ENCODE measurements at regions not wholly inside any gene's neighbourhood (a gene's known extent, or its start where the extent isn't known, plus 50 kb on each side); places are given as distances from the start of the nearest gene placed in this dataset.
"Not testable (repeated sequence)": the region's sequence is repeated elsewhere in the genome, so short reads cannot be mapped to it uniquely, and the experiment has no call there.

DNA sequence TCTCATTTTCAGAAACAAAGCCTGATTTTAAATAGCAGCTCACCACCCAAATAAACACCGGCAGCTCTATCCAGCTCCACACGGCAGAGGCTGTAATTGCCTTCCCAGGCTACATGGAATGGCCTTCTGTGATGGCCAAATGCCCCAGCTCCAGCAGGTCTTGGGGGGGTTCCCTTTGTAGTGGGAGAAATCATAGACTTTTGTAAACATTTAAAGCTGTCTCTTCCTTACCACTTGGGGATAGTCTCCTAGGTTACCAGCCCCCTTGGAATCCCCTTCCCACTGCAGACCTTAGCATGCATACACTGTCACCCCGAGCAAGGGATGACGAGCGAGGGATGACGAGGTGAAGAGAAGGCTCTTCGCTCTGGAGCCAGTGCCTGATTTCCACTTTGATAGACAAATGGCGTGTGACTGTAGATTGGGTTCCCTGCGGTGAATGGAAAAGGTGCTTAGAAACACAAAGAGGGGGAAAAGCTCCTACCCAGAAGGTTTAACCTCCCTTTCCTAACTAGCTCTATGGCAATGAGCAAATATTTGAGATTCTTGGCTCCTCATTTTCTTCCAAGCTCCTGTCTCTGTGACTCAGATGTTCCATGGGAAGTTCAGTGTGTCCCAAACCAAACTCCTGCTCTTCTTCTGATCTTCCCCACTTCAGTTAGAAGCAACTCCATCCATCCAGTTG, 108.0 kb upstream of the CADM1 start:
- Histone ChIP-seq H3K4me1 (ENCODE audit: control insufficient read depth, insufficient read depth, low read length) (peaks cover 12% of the 10 kb centered on the region), H3K27me3 (ENCODE audit: control insufficient read depth, insufficient read depth) (peaks cover 2% of the 10 kb centered on the region), H3K9me3 (ENCODE audit: control insufficient read depth, low read length) (no peaks in the 10 kb centered on the region), H3K27ac (ENCODE audit: low read length) (no peak overlapping the region), H3K4me3 (ENCODE audit: low read length) (no peak overlapping the region)
- DNase-seq (no peak), ATAC-seq (no peak)
- 73% methylated on average over 9 of the region's 9 CpGs for WGBS
- intact Hi-C loops (cut with DNase I) = no loop called here

DNA sequence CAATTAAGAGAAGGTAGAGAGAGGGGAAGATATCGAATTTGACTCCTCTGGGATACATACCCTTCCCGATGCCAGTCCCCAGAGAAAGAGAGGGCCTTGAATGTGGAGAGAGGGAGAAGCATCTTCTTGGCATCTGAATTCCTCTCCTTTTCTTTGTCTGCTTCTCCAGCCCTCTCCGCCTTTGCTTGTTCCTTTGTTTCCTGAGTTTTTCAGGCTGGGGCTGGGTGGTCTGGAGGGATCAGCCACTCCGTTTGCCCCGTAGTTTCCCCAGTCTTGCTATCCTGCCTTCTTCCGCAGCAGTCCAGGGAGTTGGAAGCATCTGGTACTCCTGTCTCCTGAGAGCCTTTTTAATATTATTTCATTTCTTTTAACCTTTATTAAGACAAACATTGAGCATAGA, 107.1 kb upstream of the CADM1 start:
- WGBS = 83% methylated on average over 6 of the region's 6 CpGs
- Histone ChIP-seq H3K27me3 (ENCODE audit: control insufficient read depth, insufficient read depth) (peaks cover 2% of the 10 kb centered on the region), H3K27ac (ENCODE audit: low read length) (no peak overlapping the region), H3K4me1 (ENCODE audit: control insufficient read depth, insufficient read depth, low read length) (peaks cover 10% of the 10 kb centered on the region), H3K9me3 (ENCODE audit: control insufficient read depth, low read length) (no peaks in the 10 kb centered on the region), H3K4me3 (ENCODE audit: low read length) (no peak overlapping the region)
- ATAC-seq (no peak), DNase-seq (no peak)
- intact Hi-C loops (cut with DNase I) = no loop called here

DNA sequence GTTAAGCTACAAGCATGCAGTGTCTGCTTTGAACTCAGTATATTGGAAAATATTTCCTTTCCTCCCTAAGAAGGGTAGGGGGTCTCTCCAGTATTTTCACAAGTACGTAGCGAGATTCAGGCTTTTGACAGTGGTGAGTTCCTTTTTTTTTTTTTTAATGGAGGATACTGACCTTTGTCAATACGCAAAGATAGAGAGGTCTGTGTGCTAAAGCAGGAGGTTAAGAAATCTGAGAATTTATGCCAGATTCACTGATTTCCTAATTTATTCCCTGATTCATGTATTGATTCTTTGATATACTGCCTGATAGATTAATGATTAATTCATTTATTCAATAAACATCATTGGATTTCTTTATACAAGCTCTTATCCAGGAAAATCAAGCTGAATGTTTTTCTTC, 106.7 kb upstream of the CADM1 start:
- Histone ChIP-seq H3K27me3 (ENCODE audit: control insufficient read depth, insufficient read depth) (peaks cover 2% of the 10 kb centered on the region), H3K4me3 (ENCODE audit: low read length) (no peak overlapping the region), H3K9me3 (ENCODE audit: control insufficient read depth, low read length) (no peaks in the 10 kb centered on the region), H3K27ac (ENCODE audit: low read length) (no peak overlapping the region), H3K4me1 (ENCODE audit: control insufficient read depth, insufficient read depth, low read length) (peaks cover 10% of the 10 kb centered on the region)
- ATAC-seq (no peak), DNase-seq (no peak)
- intact Hi-C loops (cut with DNase I) = no loop called here
- 96% methylated on average over 3 of the region's 3 CpGs for WGBS

DNA sequence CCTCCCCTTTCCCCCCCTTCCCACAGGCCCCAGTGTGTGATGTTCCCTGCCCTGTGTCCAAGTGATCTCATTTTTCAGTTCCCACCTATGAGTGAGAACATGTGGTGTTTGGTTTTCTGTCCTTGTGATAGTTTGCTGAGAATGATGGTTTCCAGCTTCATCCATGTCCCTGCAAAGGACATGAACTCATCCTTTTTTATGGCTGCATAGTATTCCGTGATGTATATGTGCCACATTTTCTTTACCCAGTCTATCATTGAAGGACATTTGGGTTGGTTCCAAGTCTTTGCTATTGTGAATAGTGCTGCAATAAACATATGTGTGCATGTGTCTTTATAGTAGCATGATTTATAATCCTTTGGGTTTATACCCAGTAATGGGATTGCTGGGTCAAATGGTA, 106.0 kb upstream of the CADM1 start:
- peaks cover 10% of the 10 kb centered on the region for H3K4me1 ChIP-seq (ENCODE audit: control insufficient read depth, insufficient read depth, low read length)
- intact Hi-C loops (cut with DNase I); DNase-seq; ATAC-seq; H3K27ac ChIP-seq (ENCODE audit: low read length); H3K4me3 ChIP-seq (ENCODE audit: low read length); H3K9me3 ChIP-seq (ENCODE audit: control insufficient read depth, low read length); H3K27me3 ChIP-seq (ENCODE audit: control insufficient read depth, insufficient read depth): not testable (repeated sequence)
- 94% methylated on average over 1 of the region's 1 CpG for WGBS

DNA sequence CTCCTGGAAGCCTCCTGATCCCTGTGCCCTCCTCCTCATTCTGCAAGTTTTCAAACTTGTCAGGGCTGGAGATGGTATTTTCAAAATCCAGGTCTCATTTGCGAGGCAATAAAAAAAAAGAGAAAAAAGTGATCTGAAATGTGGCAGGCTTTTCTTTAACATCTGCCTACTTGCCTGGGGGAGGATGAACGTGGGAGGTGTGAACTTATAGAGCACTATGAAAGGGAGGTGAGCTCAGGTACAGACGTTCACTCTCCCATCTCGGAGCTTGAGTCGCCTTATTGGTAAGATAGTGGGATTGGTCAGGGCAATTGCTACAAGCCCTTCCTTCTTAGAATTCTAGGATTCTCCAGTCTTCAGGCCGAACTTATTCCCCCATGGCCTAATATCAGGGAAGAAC, 104.8 kb upstream of the CADM1 start:
- ATAC-seq = no peak
- Histone ChIP-seq H3K27me3 (ENCODE audit: control insufficient read depth, insufficient read depth) (peaks cover 2% of the 10 kb centered on the region), H3K9me3 (ENCODE audit: control insufficient read depth, low read length) (no peaks in the 10 kb centered on the region), H3K27ac (ENCODE audit: low read length) (no peak overlapping the region), H3K4me3 (ENCODE audit: low read length) (no peak overlapping the region), H3K4me1 (ENCODE audit: control insufficient read depth, insufficient read depth, low read length) (peaks cover 10% of the 10 kb centered on the region)
- WGBS = 93% methylated on average over 6 of the region's 6 CpGs
- no peak for DNase-seq
- intact Hi-C loops (cut with DNase I) = no loop called here

DNA sequence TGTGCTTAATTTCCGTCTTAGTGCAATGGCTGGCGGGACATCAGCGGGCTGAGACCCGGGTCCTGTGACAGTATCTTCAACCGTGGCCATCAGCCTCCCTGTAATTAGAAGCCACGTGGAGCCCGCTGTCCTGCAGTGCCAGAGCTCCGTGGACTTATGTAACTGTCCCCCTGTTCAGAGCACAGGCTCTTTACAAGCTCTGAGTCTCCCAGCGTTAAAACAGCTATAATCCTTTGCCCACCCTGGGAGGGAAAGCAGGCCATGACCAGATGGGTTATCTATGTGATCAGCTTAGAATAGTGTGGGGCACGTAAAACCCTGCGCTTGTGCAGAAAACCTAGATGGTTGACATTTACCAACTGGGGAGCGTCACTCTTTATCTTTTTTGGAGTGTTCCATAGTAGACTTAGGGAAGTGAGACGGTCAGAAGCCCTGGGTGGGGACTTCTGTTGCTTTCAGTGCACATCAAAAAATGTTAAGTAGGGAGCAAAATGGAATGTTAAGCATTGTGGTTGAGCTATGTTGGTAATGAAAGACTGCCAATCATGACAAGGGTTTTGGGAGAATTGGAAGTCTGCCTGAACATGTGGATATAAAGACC, 103.5 kb upstream of the CADM1 start:
- intact Hi-C loops (cut with DNase I) = no loop called here
- H3K27me3 ChIP-seq (ENCODE audit: control insufficient read depth, insufficient read depth) = peaks cover 2% of the 10 kb centered on the region
- ATAC-seq = peak; percentile 77 to 84
- 27% methylated on average over 13 of the region's 13 CpGs for WGBS
- DNase-seq = peak; percentile 23 to 76 (median 68)
- H3K9me3 ChIP-seq (ENCODE audit: control insufficient read depth, low read length) = no peaks in the 10 kb centered on the region
- peak overlapping the region; percentile 97 for H3K27ac ChIP-seq (ENCODE audit: low read length)
- no peak overlapping the region for H3K4me3 ChIP-seq (ENCODE audit: low read length)
- H3K4me1 ChIP-seq (ENCODE audit: control insufficient read depth, insufficient read depth, low read length) = peaks cover 10% of the 10 kb centered on the region

DNA sequence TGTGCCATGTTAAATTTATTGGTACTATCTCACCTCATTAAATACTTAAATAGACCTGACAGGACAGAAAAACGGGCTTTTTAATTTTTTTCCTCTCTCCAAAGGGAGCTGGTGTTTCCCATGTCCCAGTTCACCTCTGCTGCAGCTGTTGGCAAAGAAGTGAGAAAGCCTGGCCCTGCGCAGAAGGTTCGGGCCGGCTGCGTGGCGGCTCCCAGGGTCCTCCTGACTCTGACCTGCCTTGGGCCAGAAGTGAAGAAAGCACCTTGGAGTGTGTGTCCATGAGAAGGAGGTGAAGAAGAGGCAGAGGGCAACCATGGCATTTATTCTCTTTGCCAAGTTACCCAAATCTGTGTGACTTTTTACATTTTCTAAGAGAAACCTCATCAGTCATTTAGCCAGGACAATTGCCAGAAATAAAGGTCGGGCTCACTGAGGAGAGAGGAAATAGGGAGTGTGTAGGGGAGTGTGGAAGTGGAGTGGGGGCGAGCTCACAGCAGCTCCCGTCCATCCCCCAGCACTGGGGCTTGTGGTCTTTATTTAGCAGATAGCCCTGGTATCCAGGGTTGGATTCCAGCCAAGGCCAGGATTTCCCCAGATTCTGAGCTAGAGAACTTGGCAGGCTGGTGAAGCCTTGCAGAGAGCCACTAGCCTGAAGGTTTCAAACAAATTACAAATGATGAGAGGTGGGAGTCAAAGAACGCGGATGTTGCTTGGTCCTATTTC, 102.4 kb upstream of the CADM1 start:
- no peaks in the 10 kb centered on the region for H3K9me3 ChIP-seq (ENCODE audit: control insufficient read depth, low read length)

DNA sequence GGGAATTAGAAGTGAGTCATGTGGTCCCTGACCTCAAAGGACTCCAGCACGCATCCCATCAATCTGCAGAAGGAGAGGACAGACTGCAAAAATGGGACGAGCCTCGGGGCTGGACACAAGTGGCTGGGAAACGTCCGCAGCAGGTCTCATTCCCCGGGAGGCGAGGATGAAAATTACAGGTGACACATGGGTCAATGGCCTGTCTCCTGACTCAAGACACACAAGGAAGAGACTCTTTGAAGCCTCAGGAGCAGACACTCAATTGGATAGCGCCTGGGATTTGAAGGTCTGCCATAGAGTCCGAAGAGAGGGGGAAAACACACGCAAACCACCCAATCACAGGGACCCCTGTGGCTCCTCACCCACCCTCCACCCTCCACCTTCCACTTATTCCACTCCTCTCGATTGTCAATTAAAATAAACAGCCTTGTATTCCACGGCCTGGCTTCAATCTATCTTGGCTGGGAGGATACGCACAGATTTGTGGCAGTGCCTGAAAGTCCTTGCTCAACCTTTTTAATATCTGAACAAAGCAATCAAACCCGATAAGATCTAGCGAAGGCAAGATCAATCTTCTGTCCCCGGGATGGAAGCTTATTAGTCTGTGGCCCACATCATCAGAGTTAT, 101.8 kb upstream of the CADM1 start:
- WGBS = 65% methylated on average over 16 of the region's 16 CpGs
- no peak overlapping the region for H3K27ac ChIP-seq (ENCODE audit: low read length)
- ATAC-seq (no peak), DNase-seq (no peak)
- intact Hi-C loops (cut with DNase I) = no loop called here
- H3K4me1 ChIP-seq (ENCODE audit: control insufficient read depth, insufficient read depth, low read length) = peaks cover 10% of the 10 kb centered on the region
- H3K9me3 ChIP-seq (ENCODE audit: control insufficient read depth, low read length) = no peaks in the 10 kb centered on the region
- no peak overlapping the region for H3K4me3 ChIP-seq (ENCODE audit: low read length)
- peaks cover 2% of the 10 kb centered on the region for H3K27me3 ChIP-seq (ENCODE audit: control insufficient read depth, insufficient read depth)

More for the DNA sequence above, 102.4 kb upstream of the CADM1 start:
- Histone ChIP-seq H3K4me3 (ENCODE audit: low read length) (no peak overlapping the region), H3K27me3 (ENCODE audit: control insufficient read depth, insufficient read depth) (peaks cover 2% of the 10 kb centered on the region), H3K27ac (ENCODE audit: low read length) (peak overlapping the region; percentile 97), H3K4me1 (ENCODE audit: control insufficient read depth, insufficient read depth, low read length) (peaks cover 10% of the 10 kb centered on the region)
- DNase-seq = peak; percentile 58 to 81 (median 75)
- intact Hi-C loops (cut with DNase I) = no loop called here
- ATAC-seq = peak; percentile 67 to 73
- WGBS = 22% methylated on average over 11 of the region's 11 CpGs

DNA sequence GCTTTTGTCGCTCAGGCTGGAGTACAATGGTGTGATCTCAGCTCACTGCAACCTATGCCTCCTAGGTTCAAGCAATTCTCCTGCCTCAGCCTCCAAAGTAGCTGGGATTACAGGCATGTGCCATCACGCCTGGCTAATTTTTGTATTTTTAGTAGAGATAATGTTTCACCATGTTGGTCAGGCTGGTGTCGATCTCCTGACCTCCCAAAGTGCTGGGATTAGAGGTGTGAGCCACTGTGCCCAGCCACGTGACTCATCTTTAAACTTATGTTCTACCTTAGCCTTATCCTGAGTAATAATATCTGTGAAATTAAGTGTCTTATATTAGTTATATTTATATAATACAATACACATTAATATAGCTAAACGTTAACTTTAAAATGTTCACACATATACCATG, 101.2 kb upstream of the CADM1 start:
- ATAC-seq; H3K27ac ChIP-seq (ENCODE audit: low read length); H3K27me3 ChIP-seq (ENCODE audit: control insufficient read depth, insufficient read depth); intact Hi-C loops (cut with DNase I); H3K9me3 ChIP-seq (ENCODE audit: control insufficient read depth, low read length); H3K4me3 ChIP-seq (ENCODE audit: low read length); DNase-seq: not testable (repeated sequence)
- WGBS = 86% methylated on average over 5 of the region's 5 CpGs
- H3K4me1 ChIP-seq (ENCODE audit: control insufficient read depth, insufficient read depth, low read length) = peaks cover 10% of the 10 kb centered on the region

DNA sequence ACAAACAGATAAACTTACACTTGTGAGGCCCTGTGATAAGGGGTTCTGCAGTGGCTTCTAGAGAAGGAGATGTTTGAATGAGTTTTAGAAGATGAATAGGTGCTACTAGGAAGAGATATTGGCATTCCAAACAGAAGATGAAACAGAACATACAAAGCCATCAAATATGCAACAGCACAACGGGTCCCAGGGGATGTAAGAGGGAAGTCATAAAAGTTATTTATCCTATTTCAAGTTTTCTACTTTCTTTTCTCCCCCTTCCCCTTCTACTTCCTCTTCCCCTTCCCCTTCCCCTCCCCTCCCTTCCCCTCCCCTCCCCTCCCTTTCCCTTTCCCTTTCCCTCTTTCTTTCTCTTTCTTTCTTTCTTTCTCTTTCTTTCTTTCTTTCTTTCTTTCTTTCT, 94.9 kb upstream of the CADM1 start:
- Histone ChIP-seq H3K27ac (ENCODE audit: low read length) (no peak overlapping the region), H3K27me3 (ENCODE audit: control insufficient read depth, insufficient read depth) (no peaks in the 10 kb centered on the region), H3K4me3 (ENCODE audit: low read length) (no peak overlapping the region), H3K9me3 (ENCODE audit: control insufficient read depth, low read length) (no peaks in the 10 kb centered on the region), H3K4me1 (ENCODE audit: control insufficient read depth, insufficient read depth, low read length) (no peaks in the 10 kb centered on the region)
- WGBS = 49% methylated on average over 1 of the region's 1 CpG
- ATAC-seq (no peak), DNase-seq (no peak)
- intact Hi-C loops (cut with DNase I) = no loop called here

All from right cardiac atrium (tissue), 5 donors.